ENCODE measurements at regions not wholly inside any gene's neighbourhood (a gene's known extent, or its start where the extent isn't known, plus 50 kb on each side); places are given as distances from the start of the nearest gene placed in this dataset.

- TF ChIP-seq POLR2AphosphoS5 (IDR thresholded peaks at IDR 0.05; ENCODE audit: low read depth, low read length), result no peak
- no peak for TF ChIP-seq TAF1 (IDR thresholded peaks at IDR 0.05; ENCODE audit: borderline replicate concordance, low read depth, low read length)
Observed at GRCh38 chr2:49693961-49694360, 539.6 kb upstream of the FSHR start.

Data from GM12892 (cell line).